Vagina (tissue), 2 donors: ENCODE measurements at regions not wholly inside any gene's neighbourhood (a gene's known extent, or its start where the extent isn't known, plus 50 kb on each side); places are given as distances from the start of the nearest gene placed in this dataset.

Source experiments
- DNase-seq, 2 donors: peaks; one replicate each; pipeline ENCODE4 v3.0.0-alpha.2; 2017; ENCODE audit errors: extremely low spot score in 2 of 2
- H3K27ac ChIP-seq: fragments of 200-600 bp; sonication (generic); one replicate; pipeline ENCODE4 v1.5.1; 2019
- H3K27me3 ChIP-seq: fragments of 200-600 bp; sonication (generic); one replicate; pipeline ENCODE4 v1.5.1; 2019
- H3K36me3 ChIP-seq, 2 donors: fragments of 200-600 bp; sonication (generic); one replicate each; pipeline ENCODE4 v1.5.1; 2017 to 2019
- H3K4me1 ChIP-seq: fragments of 200-600 bp; sonication (generic); one replicate; pipeline ENCODE4 v1.5.1; 2019
- H3K4me3 ChIP-seq, 2 donors: fragments of 200-600 bp; sonication (generic); 1 replicate in 1 of 2; 2 replicates in 1 of 2; pipeline ENCODE4 v1.5.1; 2016 to 2019
- H3K9me3 ChIP-seq: fragments of 200-600 bp; sonication (generic); one replicate; pipeline ENCODE4 v1.5.1; 2019
- CTCF ChIP-seq, 3 experiments: fragments of 450-650 bp in 2 of 3; fragments of 200-600 bp in 1 of 3; sonication (generic) in 1 of 3; IDR thresholded peaks; one replicate each; pipeline ENCODE4 v1.5.1; 2017 to 2019; ENCODE audit warnings: antibody characterized with exemption in 3 of 3, mild to moderate bottlenecking in 2 of 3, moderate library complexity in 2 of 3
- POLR2A ChIP-seq, 2 donors: fragments of 450-650 bp; IDR thresholded peaks; one replicate each; pipeline ENCODE4 v1.6.1; 2017; ENCODE audit warnings: antibody characterized with exemption in 2 of 2, mild to moderate bottlenecking in 2 of 2, moderate library complexity in 2 of 2
- POLR2AphosphoS5 ChIP-seq, 2 donors: sonication (generic); formaldehyde crosslinking; IDR thresholded peaks; one replicate each; pipeline ENCODE4 v1.9.0; 2017; ENCODE audit warnings: antibody characterized with exemption in 2 of 2, mild to moderate bottlenecking in 2 of 2, low read depth in 1 of 2; ENCODE audit not compliant: insufficient read depth in 1 of 2
- intact Hi-C: fragments of 100-400 bp; cut with DNase I; formaldehyde crosslinking; loops from one replicate; pipeline ENCODE4 v1.15.1; 2023

- Histone ChIP-seq H3K4me3 (no peak overlapping the region), H3K9me3 (no peaks in the 10 kb centered on the region), H3K4me1 (no peaks in the 10 kb centered on the region), H3K27me3 (no peaks in the 10 kb centered on the region), H3K27ac (no peak overlapping the region), H3K36me3 (no peaks in the 10 kb centered on the region)
- intact Hi-C loops = no loop called here
- DNase-seq = no peak
- TF ChIP-seq CTCF (IDR thresholded peaks at IDR 0.05) = no peak
- TF ChIP-seq POLR2AphosphoS5 (IDR thresholded peaks at IDR 0.05; ENCODE audit: insufficient read depth in 1 of 2, low read depth in 1 of 2) = no peak
- no peak for TF ChIP-seq POLR2A (IDR thresholded peaks at IDR 0.05)
Measured at GRCh38 chr6:169020821-169021220, 232.8 kb downstream of the THBS2 start.

GRCh38 chr6:169019727-169020491, 233.7 kb downstream of the THBS2 start:
- DNase-seq = no peak

GRCh38 chr6:169019111-169019510, 234.5 kb downstream of the THBS2 start:
- no peak for TF ChIP-seq CTCF (IDR thresholded peaks at IDR 0.05)
- no peak for TF ChIP-seq POLR2AphosphoS5 (IDR thresholded peaks at IDR 0.05; ENCODE audit: insufficient read depth in 1 of 2, low read depth in 1 of 2)
- no peak for TF ChIP-seq POLR2A (IDR thresholded peaks at IDR 0.05)
- Histone ChIP-seq H3K27ac (no peak overlapping the region), H3K4me3 (no peak overlapping the region), H3K9me3 (no peaks in the 10 kb centered on the region), H3K36me3 (no peaks in the 10 kb centered on the region), H3K4me1 (no peaks in the 10 kb centered on the region), H3K27me3 (no peaks in the 10 kb centered on the region)
- intact Hi-C loops = no loop called here
- DNase-seq = no peak

More at GRCh38 chr6:169019727-169020491, 233.7 kb downstream of the THBS2 start:
- H3K27ac ChIP-seq = no peak overlapping the region
- no peaks in the 10 kb centered on the region for H3K9me3 ChIP-seq
- intact Hi-C loops = no loop called here
- H3K4me3 ChIP-seq = no peak overlapping the region
- no peaks in the 10 kb centered on the region for H3K4me1 ChIP-seq
- TF ChIP-seq CTCF (IDR thresholded peaks at IDR 0.05) (no peak), POLR2AphosphoS5 (IDR thresholded peaks at IDR 0.05; ENCODE audit: insufficient read depth in 1 of 2, low read depth in 1 of 2) (no peak)
- no peaks in the 10 kb centered on the region for H3K36me3 ChIP-seq
- no peaks in the 10 kb centered on the region for H3K27me3 ChIP-seq

- Histone ChIP-seq H3K4me1 (no peaks in the 10 kb centered on the region), H3K4me3 (no peak overlapping the region), H3K36me3 (no peaks in the 10 kb centered on the region), H3K27ac (no peak overlapping the region), H3K9me3 (no peaks in the 10 kb centered on the region), H3K27me3 (no peaks in the 10 kb centered on the region)
- intact Hi-C loops = no loop called here
- no peak for DNase-seq
- TF ChIP-seq POLR2A (IDR thresholded peaks at IDR 0.05) = no peak
- TF ChIP-seq POLR2AphosphoS5 (IDR thresholded peaks at IDR 0.05; ENCODE audit: insufficient read depth in 1 of 2, low read depth in 1 of 2) = no peak
- no peak for TF ChIP-seq CTCF (IDR thresholded peaks at IDR 0.05)
Measured at GRCh38 chr6:169016758-169017157, 236.9 kb downstream of the THBS2 start.
